Gastroesophageal sphincter (tissue), 4 donors: ENCODE measurements at regions not wholly inside any gene's neighbourhood (a gene's known extent, or its start where the extent isn't known, plus 50 kb on each side); places are given as distances from the start of the nearest gene placed in this dataset.

Source experiments
- ATAC-seq: fragments of 150-250 bp; one replicate; pipeline ENCODE4 v1.9.1; 2016; ENCODE audit warnings: mild to moderate bottlenecking, moderate library complexity
- H3K27ac ChIP-seq, 4 donors: fragments of 200-600 bp; sonication (generic) in 3 of 4; 1 replicate in 3 of 4; 2 replicates in 1 of 4; pipeline ENCODE4 v1.5.1; 2016 to 2019
- H3K27me3 ChIP-seq: fragments of 200-600 bp; sonication (generic); one replicate; pipeline ENCODE4 v1.5.1; 2019
- H3K36me3 ChIP-seq, 2 donors: fragments of 200-600 bp; sonication (generic); one replicate each; pipeline ENCODE4 v1.5.1; 2019; ENCODE audit warnings: control low read depth in 1 of 2
- H3K4me1 ChIP-seq, 3 donors: fragments of 200-600 bp; sonication (generic); 1 replicate in 2 of 3; 2 replicates in 1 of 3; pipeline ENCODE4 v1.5.1; 2016 to 2019; ENCODE audit warnings: control low read depth in 2 of 3
- H3K4me3 ChIP-seq, 2 donors: fragments of 200-600 bp; sonication (generic); one replicate each; pipeline ENCODE4 v1.5.1; 2019; ENCODE audit warnings: mild to moderate bottlenecking in 1 of 2, moderate library complexity in 1 of 2
- H3K9me3 ChIP-seq, 3 donors: fragments of 200-600 bp; sonication (generic); one replicate each; pipeline ENCODE4 v1.5.1; 2017 to 2019; ENCODE audit warnings: control low read depth in 2 of 3
- EP300 ChIP-seq: sonication (generic); formaldehyde crosslinking; IDR thresholded peaks from one replicate; pipeline ENCODE4 v1.6.1; 2017; ENCODE audit warnings: antibody characterized with exemption, mild to moderate bottlenecking
- POLR2A ChIP-seq, 2 donors: fragments of 450-650 bp; IDR thresholded peaks; one replicate each; pipeline ENCODE4 v1.6.1; 2017; ENCODE audit warnings: antibody characterized with exemption in 2 of 2, mild to moderate bottlenecking in 2 of 2, moderate library complexity in 1 of 2
- POLR2AphosphoS5 ChIP-seq: sonication (generic); formaldehyde crosslinking; IDR thresholded peaks from one replicate; pipeline ENCODE4 v1.6.1; 2017; ENCODE audit warnings: antibody characterized with exemption
- WGBS, 2 donors: methylation state at CpG; one replicate each; pipeline ENCODE4 v1.1.5; 2018; ENCODE audit warnings: low coverage in 1 of 2; 5-methylcytosine and 5-hydroxymethylcytosine counted together
- TF ChIP-seq, protein P1 (sequence below), 4 experiments: fragments of 200-600 bp in 2 of 4; fragments of 450-650 bp in 2 of 4; sonication (generic) in 1 of 4; IDR thresholded peaks; one replicate each; pipeline ENCODE4 v1.5.1; 2017 to 2019; ENCODE audit warnings: antibody characterized with exemption in 4 of 4, mild to moderate bottlenecking in 2 of 4, moderate library complexity in 2 of 4

DNA sequence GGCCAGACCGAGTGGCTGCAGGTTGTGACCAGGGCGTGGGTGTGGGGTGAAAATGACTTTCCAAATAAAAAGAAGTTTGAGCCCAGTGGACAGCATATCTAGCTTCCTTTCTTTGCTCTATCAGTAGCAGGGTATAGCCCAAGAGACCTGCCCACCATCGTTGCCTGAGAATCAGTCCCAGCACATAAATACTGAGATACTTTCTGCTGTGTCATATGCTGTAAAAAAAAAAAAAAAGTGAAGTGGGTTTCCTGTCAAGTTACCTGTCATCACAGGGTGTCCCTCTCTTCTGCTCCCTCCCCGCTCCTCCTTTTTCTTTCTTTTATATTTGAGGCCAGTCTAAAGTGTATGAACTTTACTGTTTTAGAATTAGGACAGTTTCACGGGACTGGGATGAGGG, 330.3 kb upstream of the BOD1L1 start:
- H3K4me3 ChIP-seq = no peak overlapping the region
- no peak overlapping the region for H3K27ac ChIP-seq
- H3K27me3 ChIP-seq = no peaks in the 10 kb centered on the region
- WGBS, 2 donors = 69 to 90% methylated on average over 3 to 5 of the region's 5 CpGs
- H3K4me1 ChIP-seq = no peaks in the 10 kb centered on the region
- TF ChIP-seq EP300 (no peak), POLR2A (IDR thresholded peaks at IDR 0.05) (no peak), POLR2AphosphoS5 (no peak)
- TF ChIP-seq, protein P1, sequence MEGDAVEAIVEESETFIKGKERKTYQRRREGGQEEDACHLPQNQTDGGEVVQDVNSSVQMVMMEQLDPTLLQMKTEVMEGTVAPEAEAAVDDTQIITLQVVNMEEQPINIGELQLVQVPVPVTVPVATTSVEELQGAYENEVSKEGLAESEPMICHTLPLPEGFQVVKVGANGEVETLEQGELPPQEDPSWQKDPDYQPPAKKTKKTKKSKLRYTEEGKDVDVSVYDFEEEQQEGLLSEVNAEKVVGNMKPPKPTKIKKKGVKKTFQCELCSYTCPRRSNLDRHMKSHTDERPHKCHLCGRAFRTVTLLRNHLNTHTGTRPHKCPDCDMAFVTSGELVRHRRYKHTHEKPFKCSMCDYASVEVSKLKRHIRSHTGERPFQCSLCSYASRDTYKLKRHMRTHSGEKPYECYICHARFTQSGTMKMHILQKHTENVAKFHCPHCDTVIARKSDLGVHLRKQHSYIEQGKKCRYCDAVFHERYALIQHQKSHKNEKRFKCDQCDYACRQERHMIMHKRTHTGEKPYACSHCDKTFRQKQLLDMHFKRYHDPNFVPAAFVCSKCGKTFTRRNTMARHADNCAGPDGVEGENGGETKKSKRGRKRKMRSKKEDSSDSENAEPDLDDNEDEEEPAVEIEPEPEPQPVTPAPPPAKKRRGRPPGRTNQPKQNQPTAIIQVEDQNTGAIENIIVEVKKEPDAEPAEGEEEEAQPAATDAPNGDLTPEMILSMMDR (IDR thresholded peaks at IDR 0.05) = no peak
- no peak for ATAC-seq
- no peaks in the 10 kb centered on the region for H3K36me3 ChIP-seq
- peaks cover 0 to 6% (median 0%) of the 10 kb centered on the region in 3 donors for H3K9me3 ChIP-seq

DNA sequence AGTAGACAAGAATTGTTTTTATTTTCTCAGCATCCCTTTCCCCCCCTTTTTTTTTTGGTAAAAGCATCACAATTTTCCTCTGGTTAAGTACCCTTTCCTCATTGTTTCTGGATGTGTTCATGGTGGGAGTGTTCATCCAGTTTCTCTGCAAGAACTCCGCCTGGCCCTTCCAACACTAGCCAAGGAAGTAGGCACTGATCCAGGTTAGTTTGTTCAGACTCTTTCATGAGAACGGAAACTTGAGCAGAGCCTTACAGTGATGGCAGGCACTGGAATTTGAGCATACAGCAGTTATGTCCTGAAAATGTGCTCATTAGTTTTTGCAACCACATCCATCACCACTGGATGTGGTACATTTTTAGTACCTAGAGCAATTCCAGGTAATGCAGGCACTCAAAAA, 336.1 kb upstream of the BOD1L1 start:
- Histone ChIP-seq H3K27ac (no peak overlapping the region), H3K4me3 (no peak overlapping the region), H3K9me3 (peaks cover 0 to 6% (median 0%) of the 10 kb centered on the region in 3 donors), H3K36me3 (no peaks in the 10 kb centered on the region), H3K27me3 (no peaks in the 10 kb centered on the region), H3K4me1 (no peaks in the 10 kb centered on the region)
- WGBS, 2 donors = 50 to 60% methylated on average over 1 of the region's 2 CpGs
- no peak for ATAC-seq
- TF ChIP-seq, protein P1 (IDR thresholded peaks at IDR 0.05) = no peak
- TF ChIP-seq POLR2AphosphoS5 (no peak), POLR2A (IDR thresholded peaks at IDR 0.05) (no peak), EP300 (no peak)

DNA sequence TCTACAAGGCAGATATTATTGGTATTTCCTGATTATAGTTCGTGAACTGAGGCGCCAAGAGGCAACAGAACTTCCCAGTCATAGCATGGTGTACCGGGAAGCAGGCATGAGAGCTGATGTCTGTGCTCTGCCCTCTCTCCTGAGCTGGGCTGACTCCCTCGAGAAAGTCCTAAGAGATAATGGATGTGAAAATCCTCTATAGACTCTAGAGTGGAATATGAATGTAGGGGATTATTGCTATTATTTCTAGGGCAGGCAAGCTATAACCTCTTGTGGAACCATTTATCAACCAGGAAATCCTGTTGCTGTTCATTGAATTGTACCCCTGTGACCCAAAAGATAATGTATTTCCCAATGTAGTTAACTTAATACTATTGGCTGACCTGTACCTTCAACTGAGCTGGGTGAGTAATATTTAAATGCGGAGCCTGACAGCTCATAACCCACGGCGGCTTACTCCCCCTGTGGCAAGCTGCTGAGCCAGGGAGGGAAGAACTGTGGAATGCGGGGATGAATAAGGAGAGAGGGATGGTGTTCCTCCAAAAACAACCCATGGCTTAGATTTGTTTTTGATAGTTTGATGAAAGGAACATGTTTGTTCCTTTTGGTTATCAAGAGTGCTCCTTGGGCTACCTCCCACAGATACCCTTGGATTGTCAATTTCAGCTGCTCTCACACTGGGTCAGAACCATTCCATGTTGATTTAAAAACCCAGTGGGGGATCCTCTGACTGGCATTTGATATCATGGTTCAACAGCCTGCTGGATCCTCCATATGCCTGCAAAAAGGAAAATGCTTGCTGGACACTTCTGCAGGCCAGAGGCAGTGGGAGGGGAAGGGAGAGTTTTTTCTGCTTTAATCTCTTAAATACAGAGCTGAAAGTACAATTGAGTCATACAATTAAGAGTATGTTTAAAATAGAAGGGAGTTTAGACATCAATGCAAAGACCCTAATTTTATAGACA, 339.0 kb upstream of the BOD1L1 start:
- Histone ChIP-seq H3K4me3 (no peak overlapping the region), H3K27ac (no peak overlapping the region), H3K27me3 (no peaks in the 10 kb centered on the region), H3K9me3 (peaks cover 0 to 6% (median 0%) of the 10 kb centered on the region in 3 donors), H3K4me1 (no peaks in the 10 kb centered on the region), H3K36me3 (no peaks in the 10 kb centered on the region)
- WGBS, 2 donors = 33 to 57% methylated on average over 4 to 5 of the region's 8 CpGs
- no peak for TF ChIP-seq POLR2AphosphoS5
- TF ChIP-seq, protein P1 (IDR thresholded peaks at IDR 0.05) = no peak
- no peak for TF ChIP-seq EP300
- no peak for ATAC-seq

DNA sequence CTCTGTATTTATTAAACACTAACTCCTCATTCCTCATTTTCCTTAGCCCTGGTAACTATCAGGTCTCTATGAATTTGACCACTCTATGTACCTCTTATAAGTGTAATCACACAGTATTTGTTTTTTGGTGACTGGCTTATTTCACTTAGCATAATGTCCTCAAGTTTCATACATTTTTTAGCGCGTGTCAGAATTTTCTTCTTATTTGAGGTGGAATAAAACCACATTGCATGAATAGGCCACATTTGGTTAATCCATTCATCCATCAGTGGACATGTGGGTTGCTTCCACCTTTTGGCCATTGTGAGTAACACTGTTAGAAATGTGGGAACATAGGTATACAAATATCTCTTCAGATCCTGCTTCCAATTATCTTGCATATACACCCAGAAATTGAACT, 341.2 kb upstream of the BOD1L1 start:
- no peak for ATAC-seq
- 96 to 100% methylated on average over 2 of the region's 2 CpGs for WGBS, 2 donors
- TF ChIP-seq EP300 (no peak), POLR2AphosphoS5 (no peak), POLR2A (IDR thresholded peaks at IDR 0.05) (no peak)
- TF ChIP-seq, protein P1 (IDR thresholded peaks at IDR 0.05) = no peak
- Histone ChIP-seq H3K4me3 (no peak overlapping the region), H3K27ac (no peak overlapping the region), H3K27me3 (no peaks in the 10 kb centered on the region), H3K9me3 (no peaks in the 10 kb centered on the region), H3K4me1 (no peaks in the 10 kb centered on the region), H3K36me3 (no peaks in the 10 kb centered on the region)

DNA sequence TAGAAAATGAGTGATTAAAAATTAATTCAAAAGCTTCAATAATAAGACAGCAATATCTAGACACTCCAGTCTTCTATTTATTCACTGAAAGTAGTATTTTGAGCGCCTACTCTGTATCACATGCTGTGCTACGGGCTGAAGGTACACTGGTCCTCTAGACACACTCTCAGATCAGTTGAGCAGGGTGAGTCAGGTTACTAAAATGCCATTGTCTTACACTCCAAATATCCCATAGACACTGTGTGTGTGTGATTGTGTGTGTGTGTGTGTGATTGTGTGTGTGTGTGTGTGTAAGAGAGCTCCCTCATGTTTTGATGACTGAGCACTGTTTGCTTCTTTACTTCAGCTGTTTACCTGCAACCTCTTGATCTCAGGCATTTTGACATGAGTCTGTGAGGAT, 342.8 kb upstream of the BOD1L1 start:
- Histone ChIP-seq H3K27ac (no peak overlapping the region), H3K36me3 (no peaks in the 10 kb centered on the region), H3K27me3 (no peaks in the 10 kb centered on the region), H3K4me1 (no peaks in the 10 kb centered on the region), H3K9me3 (no peaks in the 10 kb centered on the region), H3K4me3 (no peak overlapping the region)
- TF ChIP-seq POLR2AphosphoS5 (no peak), POLR2A (IDR thresholded peaks at IDR 0.05) (no peak), EP300 (no peak)
- TF ChIP-seq, protein P1 (IDR thresholded peaks at IDR 0.05) = no peak
- WGBS, 2 donors = 77 to 88% methylated on average over 2 of the region's 2 CpGs
- ATAC-seq = no peak
